B cell (primary cell): ENCODE measurements at regions not wholly inside any gene's neighbourhood (a gene's known extent, or its start where the extent isn't known, plus 50 kb on each side); places are given as distances from the start of the nearest gene placed in this dataset.

Source experiments
- CTCF ChIP-seq: fragments of 200-600 bp; IDR thresholded peaks from one replicate; pipeline ENCODE4 v1.8.0; 2022; ENCODE audit warnings: antibody characterized with exemption, mild to moderate bottlenecking
- EZH2 ChIP-seq: IDR thresholded peaks from 2 replicates; pipeline ENCODE4 v1.6.1; 2012; ENCODE audit warnings: borderline replicate concordance, low read depth, mild to moderate bottlenecking, moderate library complexity, low read length; ENCODE audit not compliant: insufficient read depth, poor library complexity, severe bottlenecking

DNA sequence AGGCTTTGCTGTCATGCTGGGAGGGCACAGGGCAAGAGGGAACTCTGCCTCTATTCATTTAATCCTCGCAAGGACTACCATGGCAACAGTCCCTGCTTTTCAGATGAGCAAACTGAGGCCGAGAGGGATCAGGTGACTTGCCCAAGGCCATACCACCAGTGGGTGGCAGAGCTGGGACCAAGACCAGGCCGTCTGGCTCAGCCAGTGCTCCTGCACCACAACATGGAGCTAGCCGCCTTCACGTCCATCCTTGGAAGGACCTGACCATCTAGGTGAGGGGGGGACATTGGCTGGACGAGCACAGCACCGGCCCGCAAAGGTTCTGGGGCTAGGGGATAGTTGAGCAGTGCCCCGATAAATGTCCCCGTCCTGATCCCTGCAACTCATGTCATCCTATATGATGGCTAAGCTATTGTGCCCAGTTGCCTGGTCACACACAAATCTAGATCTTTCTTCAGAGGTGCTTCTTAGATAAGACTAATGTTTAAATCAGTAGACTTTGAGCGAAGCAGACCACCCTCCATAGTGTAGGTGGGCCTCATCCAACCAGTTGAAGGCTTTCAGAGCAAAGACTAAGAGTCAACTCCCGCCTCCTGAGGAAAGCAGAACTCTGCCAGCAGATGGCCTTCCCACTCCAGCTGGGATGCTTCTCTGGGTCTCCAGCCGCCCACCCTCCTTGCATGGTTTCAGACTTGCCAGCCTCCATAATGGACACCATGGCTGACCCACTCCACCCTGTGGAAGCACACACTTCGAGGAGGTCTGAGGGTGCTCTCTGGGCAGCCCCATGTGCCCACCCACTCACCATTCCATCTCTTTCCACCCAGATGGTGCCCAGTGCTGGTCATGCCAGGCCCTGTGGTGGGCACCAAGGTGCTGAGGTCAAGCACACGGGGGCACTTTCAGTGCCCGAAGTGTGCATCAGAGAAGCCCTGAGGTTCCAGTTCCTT, 214.8 kb upstream of the RAB6C start:
- TF ChIP-seq CTCF = no peak
- no peak for TF ChIP-seq EZH2
